ENCODE measurements at regions not wholly inside any gene's neighbourhood (a gene's known extent, or its start where the extent isn't known, plus 50 kb on each side); places are given as distances from the start of the nearest gene placed in this dataset.

DNA sequence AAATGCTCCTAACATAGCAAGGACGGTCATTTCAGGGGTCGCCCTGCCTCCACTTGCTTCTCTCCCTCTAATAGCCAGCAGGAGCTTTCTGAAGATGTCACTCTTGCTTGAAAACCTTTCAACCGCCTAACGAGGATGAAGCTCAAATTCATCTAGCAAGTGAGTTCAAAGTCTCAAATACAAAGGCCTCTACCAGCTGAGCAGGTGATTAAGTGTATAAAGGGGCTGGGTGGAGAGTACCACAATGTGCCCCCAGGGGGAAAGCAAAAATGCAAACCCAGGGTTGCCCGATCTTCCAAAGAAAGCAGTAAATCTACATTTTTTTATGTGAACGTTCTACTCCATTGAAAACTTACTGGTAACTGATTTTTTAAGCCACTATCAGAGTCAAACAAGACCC lies 50.4 kb upstream of the GRIP2 start:
- no peak for DNase-seq

DNA sequence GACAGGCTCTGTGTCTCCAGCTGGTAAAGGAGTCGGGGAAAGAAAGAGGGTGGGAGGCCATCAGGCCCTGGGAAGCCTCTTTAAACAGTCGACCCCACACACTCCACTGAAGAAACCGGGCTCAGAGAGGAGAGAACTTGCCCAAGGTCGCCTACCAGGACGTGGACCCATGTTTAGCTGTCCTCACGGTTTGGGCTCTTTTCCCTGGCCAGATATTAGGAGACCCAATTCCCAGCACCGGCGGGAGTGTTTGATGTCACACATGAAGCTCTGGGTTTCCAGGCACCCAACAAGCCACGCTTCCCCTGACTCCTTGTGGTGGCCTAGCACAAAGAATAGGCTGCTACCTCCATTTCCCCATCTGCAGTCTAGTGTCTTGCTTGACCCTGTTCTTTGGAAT lies 52.2 kb upstream of the GRIP2 start:
- DNase-seq, result no peak

- DNase-seq, result no peak
Observed at GRCh38 chr3:14592836-14593235, 52.7 kb upstream of the GRIP2 start.

GRCh38 chr3:14594234-14594633 lies 54.1 kb upstream of the GRIP2 start:
- DNase-seq, result no peak

DNA sequence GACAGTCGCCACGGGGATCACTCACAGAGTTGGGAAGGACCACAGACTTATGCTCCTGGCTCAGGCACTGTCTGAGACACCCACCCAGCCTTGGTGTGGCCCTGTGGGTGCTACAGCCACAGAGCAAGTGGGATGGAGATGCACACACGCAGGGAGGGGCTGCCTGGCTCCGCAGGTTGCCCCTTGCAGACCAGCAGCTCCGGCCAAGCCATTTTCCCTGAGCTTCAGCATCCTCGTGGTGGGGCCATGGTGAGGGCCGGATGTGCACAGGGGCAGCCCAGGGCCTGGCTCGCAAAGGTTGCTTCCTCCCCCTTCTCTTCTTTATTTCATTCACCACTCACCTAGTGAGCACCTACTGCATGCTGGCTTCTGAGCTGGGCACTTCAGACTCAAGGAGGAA lies 55.4 kb upstream of the GRIP2 start:
- DNase-seq, result no peak

DNA sequence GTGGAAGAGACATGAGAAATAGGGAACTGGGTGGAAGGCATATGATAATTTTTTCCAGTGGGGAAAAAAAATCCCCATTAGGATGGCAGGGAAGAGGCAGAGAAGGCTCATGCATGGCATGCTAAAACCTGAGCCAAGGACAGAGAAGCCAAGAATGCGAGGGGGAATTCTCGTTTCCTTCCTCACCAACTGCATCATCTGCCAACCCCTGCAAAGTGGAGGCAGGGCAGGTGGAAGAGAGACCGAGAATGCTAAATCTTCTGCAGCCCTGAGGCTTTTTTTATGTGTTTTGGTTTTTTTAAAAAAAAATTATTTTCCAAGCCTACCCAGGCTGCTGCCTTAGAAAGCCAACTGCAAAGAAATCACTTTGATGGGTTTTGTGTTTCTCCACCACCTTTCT lies 54.3 kb upstream of the CCDC174 start:
- no peak for DNase-seq

- DNase-seq, result peak; percentile 60
Observed at GRCh38 chr3:14598143-14598569, 53.4 kb upstream of the CCDC174 start.

DNA sequence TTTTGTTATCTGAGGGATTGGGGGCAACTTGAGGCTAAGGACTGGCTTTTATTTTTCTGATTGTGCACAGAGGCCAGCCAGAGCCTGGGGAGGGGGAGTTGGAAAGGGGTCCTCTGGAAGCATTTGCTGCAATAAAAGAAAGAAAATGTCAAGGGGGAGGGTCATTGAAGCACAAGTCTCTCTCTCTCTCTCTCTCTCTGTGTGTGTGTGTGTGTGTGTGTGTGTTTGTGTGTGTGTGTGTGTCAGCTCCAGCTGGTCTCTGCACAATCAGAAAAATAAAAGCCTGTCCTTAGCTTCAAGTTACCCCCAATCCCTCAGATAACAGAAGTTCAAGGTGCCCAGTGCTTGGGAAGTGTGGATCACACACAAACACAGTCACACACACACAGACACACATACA lies 52.1 kb upstream of the CCDC174 start:
- no peak for DNase-seq

DNA sequence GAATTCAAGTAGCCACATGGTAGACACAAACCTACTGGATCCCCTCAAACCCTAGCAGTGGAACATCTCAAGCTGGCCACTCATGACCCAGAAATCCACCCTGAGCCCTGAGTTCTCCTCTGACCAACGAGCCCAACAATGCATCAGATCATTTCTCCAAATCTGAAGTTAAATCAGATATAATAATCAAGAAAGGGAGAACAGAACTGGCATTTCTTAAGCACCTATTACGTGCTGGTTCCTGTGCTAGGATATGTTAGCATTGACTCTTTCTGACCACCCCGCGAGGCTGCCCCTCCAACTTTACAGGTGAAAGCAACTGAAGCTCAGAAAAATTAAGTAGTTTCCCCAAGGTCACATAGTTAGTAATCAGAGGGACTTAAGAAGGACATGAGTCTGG lies 51.5 kb upstream of the CCDC174 start:
- DNase-seq, result no peak

DNA sequence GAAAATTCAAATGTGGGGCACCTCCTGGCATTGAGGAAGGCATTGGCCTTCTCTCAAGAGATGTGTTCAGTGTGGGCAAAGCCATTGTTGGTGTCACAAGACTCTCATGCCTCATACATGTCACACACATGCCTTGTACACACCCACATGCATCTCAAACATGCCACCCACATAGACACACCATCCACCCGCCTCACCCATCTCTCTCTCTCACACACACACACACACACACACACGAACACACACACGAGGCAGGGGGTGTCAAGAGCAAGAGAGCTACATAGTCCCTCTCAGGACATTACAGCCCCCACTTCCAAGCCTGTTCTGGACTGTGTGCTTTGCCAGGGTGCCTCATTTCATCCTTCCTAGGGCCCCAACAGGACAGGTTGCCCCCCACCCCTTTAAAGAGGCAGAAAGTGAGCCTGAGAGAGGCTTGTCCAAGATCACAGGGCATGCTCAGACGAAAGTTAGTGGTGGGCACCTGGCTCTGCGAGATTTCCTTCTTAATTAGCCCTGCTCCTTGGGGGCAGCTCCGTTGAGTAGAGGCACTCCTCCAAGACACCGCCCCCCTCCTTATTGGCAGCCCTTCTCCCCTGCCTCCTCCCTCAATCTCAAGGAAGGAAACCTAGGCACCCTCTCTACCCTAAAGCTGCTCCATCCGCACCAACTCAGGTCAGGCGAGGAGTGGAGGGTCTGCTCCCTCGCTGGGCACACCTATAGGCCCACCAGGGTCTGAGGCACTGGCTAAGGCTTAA lies 50.5 kb upstream of the CCDC174 start:
- DNase-seq, result no peak

DNA sequence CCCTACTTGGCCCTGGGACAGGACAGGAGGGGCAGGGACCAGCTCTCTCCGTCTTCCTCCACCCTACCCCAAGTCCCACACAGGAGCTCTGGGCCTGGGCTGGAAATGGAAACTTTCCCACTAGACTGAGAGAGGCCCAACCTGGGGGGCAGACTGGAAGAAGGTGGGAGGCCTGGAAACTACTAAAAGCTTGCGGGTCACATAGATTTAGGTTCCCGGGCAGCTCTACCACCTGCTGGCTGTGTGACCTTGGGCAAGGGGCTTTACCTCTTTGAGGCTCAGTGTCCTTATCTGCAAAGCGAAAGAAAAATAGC lies 49.9 kb upstream of the CCDC174 start:
- no peak for DNase-seq
